HUES6 (cell line): ENCODE measurements at regions not wholly inside any gene's neighbourhood (a gene's known extent, or its start where the extent isn't known, plus 50 kb on each side); places are given as distances from the start of the nearest gene placed in this dataset.

Experiments used
- H3K27ac ChIP-seq: 2 replicates; pipeline ENCODE4 v1.7.0; 2013; ENCODE audit warnings: low read depth, mild to moderate bottlenecking, low read length, inconsistent platforms
- H3K27me3 ChIP-seq: 2 replicates; pipeline ENCODE4 v1.6.1; 2013; ENCODE audit warnings: low read length; ENCODE audit not compliant: control insufficient read depth, insufficient read depth
- H3K36me3 ChIP-seq: 2 replicates; pipeline ENCODE4 v1.6.1; 2013; ENCODE audit warnings: low read length; ENCODE audit not compliant: control insufficient read depth, insufficient read depth
- H3K4me1 ChIP-seq: 2 replicates; pipeline ENCODE4 v1.6.1; 2013; ENCODE audit warnings: low read length; ENCODE audit not compliant: control insufficient read depth, insufficient read depth
- H3K4me3 ChIP-seq: 2 replicates; pipeline ENCODE4 v1.5.1; 2013; ENCODE audit warnings: low read depth, low read length
- H3K9ac ChIP-seq: one replicate; pipeline ENCODE4 v1.6.1; 2013; ENCODE audit warnings: mild to moderate bottlenecking, low read length
- H3K9me3 ChIP-seq: 2 replicates; pipeline ENCODE4 v1.6.1; 2013; ENCODE audit warnings: low read depth, low read length; ENCODE audit not compliant: control insufficient read depth, insufficient read depth

- Histone ChIP-seq H3K4me3 (no peak overlapping the region), H3K9ac (no peak overlapping the region), H3K36me3 (no peaks in the 10 kb centered on the region), H3K27me3 (no peaks in the 10 kb centered on the region), H3K27ac (no peak overlapping the region), H3K4me1 (no peaks in the 10 kb centered on the region), H3K9me3 (no peaks in the 10 kb centered on the region)
These were observed 249.5 kb downstream of the CBLN4 start for GRCh38 chr20:55755861-55756260.

- no peaks in the 10 kb centered on the region for H3K36me3 ChIP-seq
- H3K4me3 ChIP-seq = no peak overlapping the region
- H3K27ac ChIP-seq = no peak overlapping the region
- H3K4me1 ChIP-seq = no peaks in the 10 kb centered on the region
- H3K9me3 ChIP-seq = no peaks in the 10 kb centered on the region
- H3K27me3 ChIP-seq = no peaks in the 10 kb centered on the region
- no peak overlapping the region for H3K9ac ChIP-seq
These were observed 249.9 kb downstream of the CBLN4 start for GRCh38 chr20:55755411-55755810.

- no peaks in the 10 kb centered on the region for H3K9me3 ChIP-seq
- H3K4me3 ChIP-seq = no peak overlapping the region
- no peak overlapping the region for H3K27ac ChIP-seq
- H3K27me3 ChIP-seq = no peaks in the 10 kb centered on the region
- no peaks in the 10 kb centered on the region for H3K4me1 ChIP-seq
- no peaks in the 10 kb centered on the region for H3K36me3 ChIP-seq
- no peak overlapping the region for H3K9ac ChIP-seq
These were observed 258.6 kb downstream of the CBLN4 start for GRCh38 chr20:55746723-55747122.

- Histone ChIP-seq H3K27ac (no peak overlapping the region), H3K9ac (no peak overlapping the region), H3K4me1 (no peaks in the 10 kb centered on the region), H3K4me3 (no peak overlapping the region), H3K36me3 (no peaks in the 10 kb centered on the region), H3K9me3 (no peaks in the 10 kb centered on the region), H3K27me3 (no peaks in the 10 kb centered on the region)
These were observed 259.5 kb downstream of the CBLN4 start for GRCh38 chr20:55745840-55746239.

GRCh38 chr20:55744896-55745295 lies 260.4 kb downstream of the CBLN4 start:
- Histone ChIP-seq H3K9me3 (no peaks in the 10 kb centered on the region), H3K4me3 (no peak overlapping the region), H3K27me3 (no peaks in the 10 kb centered on the region), H3K9ac (no peak overlapping the region), H3K4me1 (no peaks in the 10 kb centered on the region), H3K27ac (no peak overlapping the region), H3K36me3 (no peaks in the 10 kb centered on the region)

- H3K9ac ChIP-seq = no peak overlapping the region
- H3K27ac ChIP-seq = no peak overlapping the region
- H3K27me3 ChIP-seq = no peaks in the 10 kb centered on the region
- no peaks in the 10 kb centered on the region for H3K4me1 ChIP-seq
- H3K4me3 ChIP-seq = no peak overlapping the region
- no peaks in the 10 kb centered on the region for H3K9me3 ChIP-seq
- H3K36me3 ChIP-seq = no peaks in the 10 kb centered on the region
These were observed 263.5 kb downstream of the CBLN4 start for GRCh38 chr20:55741801-55742200.

GRCh38 chr20:55740076-55740475 lies 265.2 kb downstream of the CBLN4 start:
- no peaks in the 10 kb centered on the region for H3K9me3 ChIP-seq
- H3K9ac ChIP-seq = no peak overlapping the region
- no peak overlapping the region for H3K4me3 ChIP-seq
- H3K27ac ChIP-seq = no peak overlapping the region
- H3K36me3 ChIP-seq = no peaks in the 10 kb centered on the region
- H3K27me3 ChIP-seq = no peaks in the 10 kb centered on the region
- H3K4me1 ChIP-seq = no peaks in the 10 kb centered on the region

- Histone ChIP-seq H3K27me3 (no peaks in the 10 kb centered on the region), H3K4me3 (no peak overlapping the region), H3K9me3 (no peaks in the 10 kb centered on the region)
These were observed 275.0 kb downstream of the CBLN4 start for GRCh38 chr20:55730321-55730720.

GRCh38 chr20:55714736-55715135 lies 290.6 kb downstream of the CBLN4 start:
- Histone ChIP-seq H3K4me3 (no peak overlapping the region), H3K4me1 (no peaks in the 10 kb centered on the region), H3K9ac (no peak overlapping the region), H3K27ac (no peak overlapping the region), H3K27me3 (no peaks in the 10 kb centered on the region), H3K36me3 (no peaks in the 10 kb centered on the region), H3K9me3 (no peaks in the 10 kb centered on the region)

More at GRCh38 chr20:55730321-55730720, 275.0 kb downstream of the CBLN4 start:
- Histone ChIP-seq H3K36me3 (no peaks in the 10 kb centered on the region), H3K27ac (no peak overlapping the region), H3K4me1 (no peaks in the 10 kb centered on the region; the same call in 1 of the 2 replicates), H3K9ac (no peak overlapping the region)

GRCh38 chr20:55714082-55714481 lies 291.2 kb downstream of the CBLN4 start:
- Histone ChIP-seq H3K27ac (no peak overlapping the region), H3K27me3 (no peaks in the 10 kb centered on the region), H3K4me1 (no peaks in the 10 kb centered on the region), H3K4me3 (no peak overlapping the region), H3K9me3 (no peaks in the 10 kb centered on the region), H3K9ac (no peak overlapping the region), H3K36me3 (no peaks in the 10 kb centered on the region)

GRCh38 chr20:55704458-55704857 lies 300.9 kb downstream of the CBLN4 start:
- H3K27ac ChIP-seq = no peak overlapping the region
- H3K36me3 ChIP-seq = no peaks in the 10 kb centered on the region
- no peak overlapping the region for H3K4me3 ChIP-seq
- H3K27me3 ChIP-seq = no peaks in the 10 kb centered on the region
- H3K4me1 ChIP-seq = no peaks in the 10 kb centered on the region
- no peaks in the 10 kb centered on the region for H3K9me3 ChIP-seq
- H3K9ac ChIP-seq = no peak overlapping the region

- no peaks in the 10 kb centered on the region for H3K27me3 ChIP-seq
- no peak overlapping the region for H3K4me3 ChIP-seq
- no peaks in the 10 kb centered on the region for H3K4me1 ChIP-seq
- no peak overlapping the region for H3K27ac ChIP-seq
- no peaks in the 10 kb centered on the region for H3K36me3 ChIP-seq
- no peak overlapping the region for H3K9ac ChIP-seq
- H3K9me3 ChIP-seq = no peaks in the 10 kb centered on the region
These were observed 303.9 kb downstream of the CBLN4 start for GRCh38 chr20:55701467-55701866.
